ENCODE measurements at regions not wholly inside any gene's neighbourhood (a gene's known extent, or its start where the extent isn't known, plus 50 kb on each side); places are given as distances from the start of the nearest gene placed in this dataset.

- TF ChIP-seq POLR2A (IDR thresholded peaks at IDR 0.05) (no peak), CTCF (IDR thresholded peaks at IDR 0.05) (no peak)
Observed at GRCh38 chr22:22345781-22346180, 101.2 kb downstream of the VPREB1 start.

Measured in body of pancreas (tissue), 4 donors.